Smooth muscle cell (in vitro differentiated cells): ENCODE measurements at regions not wholly inside any gene's neighbourhood (a gene's known extent, or its start where the extent isn't known, plus 50 kb on each side); places are given as distances from the start of the nearest gene placed in this dataset.

Experiments
- DNase-seq: peaks from one replicate; lab custom pipeline; 2025; ENCODE audit not compliant: unreplicated experiment; lab: John Stamatoyannopoulos, UW
- H2AFZ ChIP-seq: fragments of 200-600 bp; sonication (generic); 2 replicates; pipeline ENCODE4 v1.6.0; 2016; ENCODE audit warnings: antibody characterized with exemption, low read depth, mild to moderate bottlenecking
- H3F3A ChIP-seq: fragments of 200-600 bp; sonication (generic); 2 replicates; pipeline ENCODE4 v1.6.0; 2017; ENCODE audit warnings: antibody characterized with exemption, low read depth
- H3K27ac ChIP-seq: fragments of 200-600 bp; sonication (generic); 2 replicates; pipeline ENCODE4 v1.5.1; 2016; ENCODE audit warnings: low read depth, mild to moderate bottlenecking
- H3K27me3 ChIP-seq: fragments of 200-600 bp; sonication (generic); 2 replicates; pipeline ENCODE4 v1.6.1; 2016; ENCODE audit warnings: low read depth, mild to moderate bottlenecking
- H3K36me3 ChIP-seq: fragments of 200-600 bp; sonication (generic); 2 replicates; pipeline ENCODE4 v1.5.1; 2016; ENCODE audit warnings: low read depth
- H3K4me1 ChIP-seq: fragments of 200-600 bp; sonication (generic); 2 replicates; pipeline ENCODE4 v1.5.1; 2016; ENCODE audit warnings: low read depth
- H3K4me2 ChIP-seq: fragments of 200-600 bp; sonication (generic); 2 replicates; pipeline ENCODE4 v1.6.0; 2016; ENCODE audit warnings: mild to moderate bottlenecking
- H3K4me3 ChIP-seq: fragments of 200-600 bp; sonication (generic); 2 replicates; pipeline ENCODE4 v1.5.1; 2016; ENCODE audit warnings: mild to moderate bottlenecking
- H3K79me2 ChIP-seq: fragments of 200-600 bp; sonication (generic); 2 replicates; pipeline ENCODE4 v1.6.0; 2016; ENCODE audit warnings: low read depth, mild to moderate bottlenecking
- H3K9ac ChIP-seq: fragments of 200-600 bp; sonication (generic); 2 replicates; pipeline ENCODE4 v1.6.0; 2016; ENCODE audit warnings: low read depth
- H3K9me3 ChIP-seq: fragments of 200-600 bp; sonication (generic); replicated peaks from 2 replicates; pipeline ENCODE4 v1.5.1; 2016; ENCODE audit warnings: low read depth
- H4K20me1 ChIP-seq: fragments of 200-600 bp; sonication (generic); 2 replicates; pipeline ENCODE4 v1.6.0; 2016; ENCODE audit warnings: low read depth
- CTCF ChIP-seq: fragments of 200-600 bp; sonication (generic); IDR thresholded peaks from 2 replicates; pipeline ENCODE4 v1.5.1; 2017; ENCODE audit warnings: borderline replicate concordance, mild to moderate bottlenecking, antibody characterized with exemption; ENCODE audit not compliant: insufficient read depth, poor library complexity, severe bottlenecking
- WGBS: methylation state at CpG from one replicate; pipeline ENCODE4 v1.1.7; 2016; ENCODE audit warnings: low lambda C conversion rate; 5-methylcytosine and 5-hydroxymethylcytosine counted together

DNA sequence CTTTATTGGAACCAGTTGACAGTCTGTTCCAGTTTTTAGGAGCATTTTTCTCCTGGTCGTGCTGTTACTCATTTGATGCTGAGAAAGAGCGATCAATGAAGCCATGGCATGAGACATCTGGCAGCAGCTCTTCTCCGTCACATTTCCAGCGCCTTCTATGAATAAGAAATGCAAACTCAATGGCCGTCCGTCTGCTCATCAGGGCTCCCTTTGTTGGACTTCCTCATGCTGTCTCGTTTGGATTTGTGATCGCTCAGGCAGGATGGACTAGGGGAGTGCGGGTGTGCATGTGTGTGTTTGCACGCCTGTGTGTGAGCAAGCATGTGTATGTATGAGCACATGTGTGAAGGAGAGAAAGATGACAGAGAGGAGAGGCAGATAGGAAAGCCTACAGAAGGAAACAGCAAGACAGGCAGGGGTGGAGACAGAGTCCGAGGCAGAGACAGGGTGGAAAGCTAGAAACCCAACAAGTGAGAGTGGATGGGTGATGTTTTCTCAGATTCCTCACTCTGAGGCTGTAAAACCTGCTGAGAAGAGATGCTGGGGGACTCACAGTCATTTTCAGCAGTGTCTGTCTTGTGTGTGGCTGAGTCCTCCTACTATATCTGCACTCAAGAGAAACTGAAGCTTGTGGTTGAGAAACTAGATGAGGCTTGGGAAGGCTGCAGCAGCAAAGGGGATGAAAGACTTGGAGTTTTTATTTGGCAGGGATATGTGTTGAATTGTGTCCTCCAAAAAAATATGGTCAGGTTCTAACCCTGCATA, 56.0 kb upstream of the CLMP start:
- Histone ChIP-seq H3K4me3 (no peak overlapping the region), H3K36me3 (no peaks in the 10 kb centered on the region), H3F3A (no peaks in the 10 kb centered on the region), H2AFZ (no peak overlapping the region), H3K27me3 (no peaks in the 10 kb centered on the region), H3K9ac (no peak overlapping the region), H3K9me3 (no peaks in the 10 kb centered on the region), H3K79me2 (no peaks in the 10 kb centered on the region), H3K4me2 (no peak overlapping the region), H3K4me1 (no peaks in the 10 kb centered on the region), H3K27ac (no peak overlapping the region), H4K20me1 (no peaks in the 10 kb centered on the region)
- DNase-seq: no peak
- WGBS: 91% methylated on average over 11 of the region's 11 CpGs
- TF ChIP-seq CTCF: no peak

- Histone ChIP-seq H3K4me3 (no peak overlapping the region), H3K36me3 (no peaks in the 10 kb centered on the region), H3K4me1 (no peaks in the 10 kb centered on the region), H3K79me2 (no peaks in the 10 kb centered on the region), H2AFZ (no peak overlapping the region), H3K9ac (no peak overlapping the region), H3K4me2 (no peak overlapping the region), H3K27me3 (no peaks in the 10 kb centered on the region), H3F3A (no peaks in the 10 kb centered on the region), H4K20me1 (no peaks in the 10 kb centered on the region), H3K27ac (no peak overlapping the region), H3K9me3 (no peaks in the 10 kb centered on the region)
- TF ChIP-seq CTCF: no peak
- WGBS: 59% methylated on average over 5 of the region's 5 CpGs
- no peak for DNase-seq
Observed at GRCh38 chr11:123249354-123249753, 54.3 kb upstream of the CLMP start.

DNA sequence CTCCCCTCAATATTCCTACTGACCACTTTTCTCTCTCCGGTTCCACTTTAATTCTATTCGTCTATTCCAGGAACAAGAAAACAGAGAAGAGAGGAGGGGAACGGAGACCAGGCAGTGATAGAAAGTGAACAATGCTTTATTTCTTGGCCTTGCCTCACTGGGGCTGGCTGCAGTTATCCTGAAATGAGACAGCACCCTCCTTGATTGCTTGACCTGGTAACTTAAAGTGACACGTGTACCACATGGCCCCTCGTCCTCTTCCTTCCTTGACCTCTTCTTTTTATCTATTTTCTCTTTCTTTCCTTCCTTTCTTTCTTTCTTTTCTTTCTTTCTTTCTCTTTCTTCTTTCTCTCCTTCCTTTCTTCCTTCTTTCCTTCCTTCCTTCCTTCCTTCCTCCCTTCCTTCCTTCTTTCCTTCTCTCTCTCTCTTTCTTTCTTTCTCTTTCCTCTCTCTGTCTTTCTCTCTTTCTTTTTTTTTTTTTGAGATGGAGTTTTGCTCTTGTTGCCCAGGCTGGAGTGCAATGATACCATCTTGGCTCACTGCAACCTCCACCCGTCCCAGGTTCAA, 52.8 kb upstream of the CLMP start:
- Histone ChIP-seq H3K27me3 (no peaks in the 10 kb centered on the region), H3K9ac (no peak overlapping the region), H4K20me1 (no peaks in the 10 kb centered on the region), H3K9me3 (no peaks in the 10 kb centered on the region), H3F3A (no peaks in the 10 kb centered on the region), H2AFZ (no peak overlapping the region), H3K36me3 (no peaks in the 10 kb centered on the region), H3K27ac (no peak overlapping the region), H3K4me1 (no peaks in the 10 kb centered on the region), H3K79me2 (no peaks in the 10 kb centered on the region), H3K4me2 (no peak overlapping the region), H3K4me3 (no peak overlapping the region)
- no peak for TF ChIP-seq CTCF
- WGBS: 64% methylated on average over 6 of the region's 6 CpGs
- DNase-seq: no peak

DNA sequence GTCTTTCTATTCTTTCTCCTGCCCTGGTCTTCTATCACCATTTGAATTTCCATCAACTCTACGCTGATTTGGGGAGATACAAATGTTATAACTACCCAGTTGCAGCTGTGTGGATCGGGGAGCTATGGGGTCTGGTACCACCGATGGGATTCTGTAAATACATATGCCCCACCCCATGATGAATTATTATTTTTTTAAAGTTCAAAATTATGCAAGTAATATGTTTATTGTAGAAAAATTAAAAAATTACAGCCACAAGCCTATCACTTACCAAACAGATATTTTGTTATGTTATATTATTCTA, 52.4 kb upstream of the CLMP start:
- Histone ChIP-seq H3K27me3 (no peaks in the 10 kb centered on the region), H3K4me3 (no peak overlapping the region), H3K36me3 (no peaks in the 10 kb centered on the region), H3K9me3 (no peaks in the 10 kb centered on the region), H3F3A (no peaks in the 10 kb centered on the region), H3K27ac (no peak overlapping the region), H3K4me1 (no peaks in the 10 kb centered on the region), H3K4me2 (no peak overlapping the region), H2AFZ (no peak overlapping the region), H4K20me1 (no peaks in the 10 kb centered on the region), H3K9ac (no peak overlapping the region), H3K79me2 (no peaks in the 10 kb centered on the region)
- TF ChIP-seq CTCF: no peak
- no peak for DNase-seq
- WGBS: 55% methylated on average over 3 of the region's 3 CpGs
